IMR-90 (cell line): ENCODE measurements at regions not wholly inside any gene's neighbourhood (a gene's known extent, or its start where the extent isn't known, plus 50 kb on each side); places are given as distances from the start of the nearest gene placed in this dataset.

ENCODE experiments used
- ATAC-seq: fragments of 200-7000 bp; cut with Tn5 transposase; 2 replicates; pipeline ENCODE4 v1.9.1; 2020; ENCODE audit warnings: low read depth, mild to moderate bottlenecking, moderate library complexity
- BruUV-seq: library from RNA; stranded (reverse); fragments of 400-500 nt; replicated peaks from 2 replicates; lab custom pipeline; 2021; lab: Mats Ljungman, UMichigan
- CTCF ChIA-PET: fragments of 300-600 bp; formaldehyde crosslinking; extraction: SDS; loops from one replicate; lab custom pipeline; 2021; ENCODE audit warnings: antibody characterized with exemption; lab: Yijun Ruan, JAX
- POLR2A ChIA-PET: fragments of 300-600 bp; sonication (Branson Sonifier 250); formaldehyde crosslinking; loops from one replicate; lab custom pipeline; 2022; ENCODE audit warnings: antibody characterized with exemption; ENCODE audit not compliant: unreplicated experiment; lab: Charles Lee
- DNase-seq: peaks from one replicate; pipeline ENCODE4 v3.0.0; 2013
- H2AFZ ChIP-seq: replicated peaks from 2 replicates; pipeline ENCODE3; 2013; ENCODE audit warnings: low read length, mild to moderate bottlenecking; ENCODE audit not compliant: poor library complexity
- H2AK5ac ChIP-seq: 2 replicates; pipeline ENCODE4 v1.6.1; 2013; ENCODE audit warnings: low read depth, low read length, inconsistent platforms
- H2AK9ac ChIP-seq: replicated peaks from 2 replicates; pipeline ENCODE3; 2013; ENCODE audit warnings: mild to moderate bottlenecking, low read depth, low read length, moderate library complexity; ENCODE audit not compliant: poor library complexity
- H2BK120ac ChIP-seq: 2 replicates; pipeline ENCODE4 v1.6.1; 2013; ENCODE audit warnings: low read depth, low read length, inconsistent platforms
- H2BK15ac ChIP-seq: 3 replicates; pipeline ENCODE4 v1.6.1; 2013; ENCODE audit warnings: low read depth, low read length, inconsistent platforms
- H2BK20ac ChIP-seq: 2 replicates; pipeline ENCODE4 v1.6.1; 2013; ENCODE audit warnings: low read depth, mild to moderate bottlenecking, inconsistent platforms, low read length, moderate library complexity
- H2BK5ac ChIP-seq: 2 replicates; pipeline ENCODE4 v1.6.1; 2013; ENCODE audit warnings: mild to moderate bottlenecking, low read depth, low read length, inconsistent platforms; ENCODE audit not compliant: poor library complexity, severe bottlenecking
- H3K14ac ChIP-seq: replicated peaks from 2 replicates; pipeline ENCODE4 v1.6.1; 2013; ENCODE audit warnings: low read depth, low read length, inconsistent platforms
- H3K18ac ChIP-seq: 2 replicates; pipeline ENCODE4 v1.6.1; 2013; ENCODE audit warnings: low read depth, low read length, control low read depth
- H3K23ac ChIP-seq: 2 replicates; pipeline ENCODE4 v1.6.1; 2013; ENCODE audit warnings: low read depth, low read length, inconsistent platforms
- H3K27ac ChIP-seq: 2 replicates; pipeline ENCODE4 v1.5.1; 2013; ENCODE audit warnings: mild to moderate bottlenecking, control low read depth, low read length; ENCODE audit not compliant: insufficient read depth
- H3K27me3 ChIP-seq: 2 replicates; pipeline ENCODE4 v1.6.1; 2013; ENCODE audit warnings: low read length; ENCODE audit not compliant: control insufficient read depth, insufficient read depth
- H3K36me3 ChIP-seq: 2 replicates; pipeline ENCODE4 v1.6.1; 2013; ENCODE audit warnings: low read length, mixed read lengths; ENCODE audit not compliant: control insufficient read depth, insufficient read depth
- H3K4ac ChIP-seq: 2 replicates; pipeline ENCODE4 v1.6.1; 2013; ENCODE audit warnings: low read depth, low read length, inconsistent platforms
- H3K4me1 ChIP-seq: 2 replicates; pipeline ENCODE4 v1.6.1; 2013; ENCODE audit warnings: low read length, mixed read lengths; ENCODE audit not compliant: control insufficient read depth, insufficient read depth
- H3K4me2 ChIP-seq: 2 replicates; pipeline ENCODE4 v1.6.1; 2013; ENCODE audit warnings: low read depth, mild to moderate bottlenecking, control low read depth, low read length, moderate library complexity
- H3K4me3 ChIP-seq: 2 replicates; pipeline ENCODE4 v1.5.1; 2013; ENCODE audit warnings: low read depth, mild to moderate bottlenecking, control low read depth, low read length, moderate library complexity; ENCODE audit not compliant: insufficient read depth
- H3K56ac ChIP-seq: 2 replicates; pipeline ENCODE4 v1.6.1; 2013; ENCODE audit warnings: low read length, inconsistent platforms; ENCODE audit not compliant: insufficient read depth; ENCODE audit errors: extremely low read depth
- H3K79me1 ChIP-seq, 2 experiments: 2 replicates each; pipeline ENCODE4 v1.6.1; 2013; ENCODE audit warnings: low read length in 2 of 2, inconsistent platforms in 1 of 2, low read depth in 1 of 2
- H3K9ac ChIP-seq: 2 replicates; pipeline ENCODE4 v1.6.1; 2013; ENCODE audit warnings: low read depth, low read length, control low read depth
- H3K9me1 ChIP-seq: 2 replicates; pipeline ENCODE4 v1.6.1; 2013; ENCODE audit warnings: low read length, inconsistent platforms; ENCODE audit not compliant: insufficient read depth
- H3K9me3 ChIP-seq: 2 replicates; pipeline ENCODE4 v1.6.1; 2013; ENCODE audit warnings: low read length; ENCODE audit not compliant: control insufficient read depth, insufficient read depth
- H4K20me1 ChIP-seq: 2 replicates; pipeline ENCODE4 v1.6.1; 2013; ENCODE audit warnings: low read length, inconsistent platforms; ENCODE audit not compliant: insufficient read depth
- H4K5ac ChIP-seq: 2 replicates; pipeline ENCODE4 v1.6.1; 2013; ENCODE audit warnings: mild to moderate bottlenecking, low read depth, low read length, control low read depth
- H4K8ac ChIP-seq, 2 experiments: 2 replicates each; pipeline ENCODE4 v1.6.1; 2013; ENCODE audit warnings: low read depth in 2 of 2, low read length in 2 of 2, control low read depth in 1 of 2, inconsistent platforms in 1 of 2
- H4K91ac ChIP-seq: 2 replicates; pipeline ENCODE4 v1.6.1; 2013; ENCODE audit warnings: low read depth, low read length, inconsistent platforms; ENCODE audit not compliant: insufficient read depth
- POLR2A ChIP-seq: IDR thresholded peaks from 2 replicates; pipeline ENCODE4 v1.6.1; 2012; ENCODE audit warnings: mild to moderate bottlenecking, low read depth, low read length
- WGBS, 2 experiments: methylation state at CpG; one replicate each; pipeline versions ENCODE4 v1.1.5 to v1.1.7; 2013; ENCODE audit warnings: missing lambda C conversion rate in 2 of 2; ENCODE audit not compliant: insufficient read length in 1 of 2; ENCODE audit errors: extremely low coverage in 2 of 2; 5-methylcytosine and 5-hydroxymethylcytosine counted together
- dilution Hi-C: fragments of 300-500 bp; cut with HindIII; formaldehyde crosslinking; loops from one replicate; pipeline ENCODE4 v1.14.3; 2018; ENCODE audit warnings: low sequenced_read_pairs; ENCODE audit not compliant: unreplicated experiment
- in situ Hi-C: fragments of 300-500 bp; cut with MboI; formaldehyde crosslinking; loops from 3 replicates; pipeline ENCODE4 v1.14.3; 2019; ENCODE audit warnings: low sequenced_read_pairs, inconsistent platforms, mixed read lengths
- intact Hi-C: fragments of 100-400 bp; cut with micrococcal nuclease; formaldehyde crosslinking; loops from 2 replicates; pipeline ENCODE4 v1.10.0; 2022

- H3K56ac ChIP-seq, result no peak overlapping the region
- peaks cover 4% of the 10 kb centered on the region; the same call in 1 of the 2 replicates for H3K27me3 ChIP-seq
- no peak overlapping the region for H2AK9ac ChIP-seq
- no peaks in the 10 kb centered on the region for H4K20me1 ChIP-seq
- H4K91ac ChIP-seq, result no peak overlapping the region
- no peak overlapping the region for H2AK5ac ChIP-seq
- in situ Hi-C loops (no loop called here), dilution Hi-C loops (no loop called here), intact Hi-C loops (no loop called here)
- H3K9me1 ChIP-seq, result no peaks in the 10 kb centered on the region
- H4K8ac ChIP-seq, result no peak overlapping the region
- no peak overlapping the region for H3K18ac ChIP-seq
- no peak overlapping the region for H3K27ac ChIP-seq
- 80% methylated on average over 1 of the region's 1 CpG; no CpG with 5 or more reads in 1 of the 2 experiments for WGBS, 2 experiments
- no peak for ATAC-seq
- no peaks in the 10 kb centered on the region for H3K9me3 ChIP-seq
- no peaks in the 10 kb centered on the region for H3K79me1 ChIP-seq
- H3K9ac ChIP-seq, result no peak overlapping the region
- BruUV-seq, result no TSS peak
- no peak overlapping the region for H2BK120ac ChIP-seq
- no peak overlapping the region for H2BK20ac ChIP-seq
- no peak overlapping the region for H3K4me3 ChIP-seq
- H4K5ac ChIP-seq, result no peak overlapping the region
- no peak overlapping the region for H3K14ac ChIP-seq
- H3K23ac ChIP-seq, result no peak overlapping the region
- H3K4ac ChIP-seq, result no peak overlapping the region
- TF ChIP-seq POLR2A, result no peak
- no peak overlapping the region for H3K4me2 ChIP-seq
- no peak overlapping the region for H2AFZ ChIP-seq
- no peak overlapping the region for H2BK5ac ChIP-seq
- ChIA-PET CTCF (no interaction called here), POLR2A (no interaction called here)
- no peaks in the 10 kb centered on the region for H3K4me1 ChIP-seq
- H2BK15ac ChIP-seq, result no peak overlapping the region
- no peak for DNase-seq
- H3K36me3 ChIP-seq, result no peaks in the 10 kb centered on the region
Observed at GRCh38 chrX:150257353-150258175, 105.6 kb upstream of the MAMLD1 start.
